GM12878 (cell line): ENCODE measurements at regions not wholly inside any gene's neighbourhood (a gene's known extent, or its start where the extent isn't known, plus 50 kb on each side); places are given as distances from the start of the nearest gene placed in this dataset.

Experiments used
- ATAC-seq: fragments of 200-7000 bp; cut with Tn5 transposase; 3 replicates; pipeline ENCODE4 v1.9.1; 2020; ENCODE audit warnings: mild to moderate bottlenecking, moderate library complexity
- BruUV-seq: library from RNA; stranded (reverse); fragments of 400-500 nt; replicated peaks from 2 replicates; lab custom pipeline; 2021; lab: Mats Ljungman, UMichigan
- CTCF ChIA-PET: fragments of 300-600 bp; sonication (Branson Sonifier 250); formaldehyde crosslinking; extraction: SDS; loops from one replicate; lab custom pipeline; 2021; ENCODE audit warnings: inconsistent platforms; lab: Yijun Ruan, JAX
- POLR2A ChIA-PET: fragments of 350-600 bp; formaldehyde crosslinking; extraction: SDS; loops from one replicate; lab custom pipeline; 2021; ENCODE audit warnings: inconsistent platforms; lab: Charles Lee
- RAD21 ChIA-PET: fragments of 300-600 bp; sonication (Branson Sonifier 250); formaldehyde crosslinking; loops from one replicate; lab custom pipeline; 2023; ENCODE audit warnings: antibody characterized with exemption; ENCODE audit not compliant: unreplicated experiment; lab: Charles Lee
- SMC1A ChIA-PET: fragments of 300-600 bp; sonication (Branson Sonifier 250); formaldehyde crosslinking; loops from one replicate; lab custom pipeline; 2023; ENCODE audit not compliant: unreplicated experiment, uncharacterized antibody; lab: Charles Lee
- DNase-seq: peaks from one replicate; pipeline ENCODE4 v3.0.0-alpha.2; 2011; ENCODE audit warnings: low read depth, low spot score
- FAIRE-seq: peaks from 3 replicates; lab custom pipeline; 2011; peaks lifted over from hg19 to GRCh38; lab: Jason Lieb, UNC
- H2AFZ ChIP-seq: 2 replicates; pipeline ENCODE4 v1.6.0; 2011; ENCODE audit warnings: low read depth, low read length, control low read depth; ENCODE audit not compliant: control insufficient read depth
- H3K27ac ChIP-seq: 2 replicates; pipeline ENCODE4 v1.5.1; 2011; ENCODE audit warnings: control low read depth; ENCODE audit not compliant: control insufficient read depth, insufficient read depth
- H3K27me3 ChIP-seq, 2 experiments: replicated peaks in 1 of 2; 2 replicates each; pipeline versions ENCODE4 v1.6.0 to v1.6.1; 2011; ENCODE audit warnings: low read length in 1 of 2; ENCODE audit not compliant: control insufficient read depth in 2 of 2, insufficient read depth in 2 of 2
- H3K36me3 ChIP-seq, 2 experiments: 2 replicates each; pipeline ENCODE4 v1.5.1; 2011; ENCODE audit warnings: low read length in 1 of 2; ENCODE audit not compliant: control insufficient read depth in 2 of 2, insufficient read depth in 2 of 2
- H3K4me1 ChIP-seq: 2 replicates; pipeline ENCODE4 v1.6.1; 2011; ENCODE audit warnings: mild to moderate bottlenecking, low read length, moderate library complexity, mixed read lengths; ENCODE audit not compliant: control insufficient read depth, insufficient read depth
- H3K4me2 ChIP-seq: 2 replicates; pipeline ENCODE4 v1.6.0; 2011; ENCODE audit warnings: control low read depth; ENCODE audit not compliant: control insufficient read depth, insufficient read depth
- H3K4me3 ChIP-seq: fragments of 200-600 bp; sonication (generic); 2 replicates; pipeline ENCODE4 v1.5.1; 2016
- H3K79me2 ChIP-seq: 2 replicates; pipeline ENCODE4 v1.6.0; 2011; ENCODE audit warnings: low read length; ENCODE audit not compliant: control insufficient read depth, insufficient read depth
- H3K9ac ChIP-seq: 2 replicates; pipeline ENCODE4 v1.8.0; 2011; ENCODE audit warnings: low read length, control low read depth, mixed read lengths; ENCODE audit not compliant: control insufficient read depth, insufficient read depth
- H3K9me3 ChIP-seq: replicated peaks from 3 replicates; pipeline ENCODE4 v1.5.1; 2011; ENCODE audit warnings: mild to moderate bottlenecking, low read length; ENCODE audit not compliant: control insufficient read depth, insufficient read depth
- H4K20me1 ChIP-seq: 2 replicates; pipeline ENCODE4 v1.6.0; 2011; ENCODE audit not compliant: control insufficient read depth, insufficient read depth
- NR2C2 ChIP-seq: IDR thresholded peaks from 2 replicates; pipeline ENCODE4 v1.6.1; 2011; ENCODE audit warnings: borderline replicate concordance, low read depth; ENCODE audit not compliant: control insufficient read depth, insufficient read length
- PAX8 ChIP-seq: fragments of 450-650 bp; IDR thresholded peaks from 2 replicates; pipeline ENCODE4 v1.6.1; 2017; ENCODE audit warnings: mild to moderate bottlenecking, moderate library complexity
- POLR2A ChIP-seq: IDR thresholded peaks from 2 replicates; pipeline ENCODE4 v1.6.1; 2011; ENCODE audit warnings: low read depth, mild to moderate bottlenecking, low read length
- POLR2AphosphoS2 ChIP-seq: IDR thresholded peaks from 2 replicates; pipeline ENCODE4 v1.6.1; 2011; ENCODE audit warnings: low read depth, mild to moderate bottlenecking, low read length, improper control_type of control experiment, moderate library complexity
- POU2F2 ChIP-seq: IDR thresholded peaks from 3 replicates; pipeline ENCODE4 v1.6.1; 2011; ENCODE audit warnings: low read depth, mild to moderate bottlenecking, low read length, borderline replicate concordance
- RELB ChIP-seq: fragments of 450-650 bp; IDR thresholded peaks from 2 replicates; pipeline ENCODE4 v1.6.1; 2017; ENCODE audit warnings: low read depth, mild to moderate bottlenecking, moderate library complexity
- SKIL ChIP-seq: fragments of 450-650 bp; IDR thresholded peaks from 2 replicates; pipeline ENCODE4 v1.6.1; 2017; ENCODE audit warnings: mild to moderate bottlenecking, low read depth, inconsistent platforms; ENCODE audit not compliant: poor library complexity, severe bottlenecking
- STAT3 ChIP-seq: IDR thresholded peaks from 2 replicates; pipeline ENCODE4 v1.6.1; 2011; ENCODE audit warnings: low read depth, low read length, improper control_type of control experiment
- TAF1 ChIP-seq: IDR thresholded peaks from 2 replicates; pipeline ENCODE4 v1.6.1; 2011; ENCODE audit warnings: mild to moderate bottlenecking, low read depth, low read length, borderline replicate concordance
- ZBTB40 ChIP-seq: fragments of 450-650 bp; IDR thresholded peaks from 2 replicates; pipeline ENCODE4 v1.6.1; 2016; ENCODE audit warnings: mild to moderate bottlenecking, moderate library complexity, borderline replicate concordance
- ZNF622 ChIP-seq: fragments of 450-650 bp; IDR thresholded peaks from 2 replicates; pipeline ENCODE4 v1.6.1; 2017; ENCODE audit warnings: mild to moderate bottlenecking, inconsistent platforms
- ZZZ3 ChIP-seq: IDR thresholded peaks from 2 replicates; pipeline ENCODE4 v1.6.1; 2011; ENCODE audit warnings: low read depth; ENCODE audit not compliant: control insufficient read depth, insufficient read length
- WGBS: methylation state at CpG from one replicate; pipeline ENCODE4 v1.1.6; 2016; ENCODE audit warnings: low lambda C conversion rate; ENCODE audit not compliant: insufficient replicate concordance, insufficient coverage; ENCODE audit errors: missing lambda C conversion rate; 5-methylcytosine and 5-hydroxymethylcytosine counted together
- in situ Hi-C: fragments of 300-500 bp; cut with MboI; formaldehyde crosslinking; loops from 9 replicates; pipeline ENCODE4 v1.14.3; 2018; ENCODE audit warnings: mixed read lengths
- intact Hi-C: fragments of 100-400 bp; cut with micrococcal nuclease; formaldehyde crosslinking; loops from one replicate; pipeline ENCODE4 v1.14.2; 2022; ENCODE audit not compliant: unreplicated experiment

- TF ChIP-seq ZBTB40 = no peak
- TF ChIP-seq, all 136 proteins: peak for 0
These were observed 54.1 kb upstream of the AP1S2 start (continued) for GRCh38 chrX:15908603-15909290.

- DNase-seq = no peak
- Histone ChIP-seq H3K4me1 (peaks cover 16% of the 10 kb centered on the region), H3K27ac (no peak overlapping the region), H3K27me3 (no peaks in the 10 kb centered on the region), H3K4me2 (no peak overlapping the region), H2AFZ (no peak overlapping the region), H3K9ac (no peak overlapping the region), H3K9me3 (peaks cover 2% of the 10 kb centered on the region; the same call in 2 of the 3 replicates), H3K4me3 (no peak overlapping the region), H4K20me1 (no peaks in the 10 kb centered on the region), H3K36me3 (no peaks in the 10 kb centered on the region), H3K79me2 (no peaks in the 10 kb centered on the region)
- ATAC-seq = no peak
- 70% methylated on average over 5 of the region's 5 CpGs for WGBS
- in situ Hi-C loops = no loop called here
- no peak for FAIRE-seq
- no TSS peak for BruUV-seq
- SMC1A ChIA-PET = interaction anchor here (1.9 kb wide), 1 partner anchor 66 kb away, joined by 5 read pairs; no protein-coding TSS in a partner anchor
- RAD21 ChIA-PET = interaction anchor here (1.4 kb wide), 1 partner anchor 57 kb away, joined by 3 read pairs; no protein-coding TSS in a partner anchor
- CTCF ChIA-PET = interaction anchor here (1.8 to 2.1 kb wide), 2 partner anchors 24 to 50 kb away, joined by 5 to 6 read pairs; no protein-coding TSS in a partner anchor
- POLR2A ChIA-PET = interaction anchor here (1.2 kb wide), 1 partner anchor 52 kb away, joined by 5 read pairs; the partner anchor contains the start of gene AP1S2
- intact Hi-C loops = no loop called here
- TF ChIP-seq POLR2A (no peak), ZZZ3 (no peak), ZNF622 (no peak), POLR2AphosphoS2 (no peak), POU2F2 (no peak), RELB (no peak), PAX8 (no peak), STAT3 (no peak), NR2C2 (no peak), TAF1 (no peak), SKIL (no peak)
These were observed 51.7 kb upstream of the AP1S2 start for GRCh38 chrX:15906041-15906943.
